ENCODE measurements at regions not wholly inside any gene's neighbourhood (a gene's known extent, or its start where the extent isn't known, plus 50 kb on each side); places are given as distances from the start of the nearest gene placed in this dataset.

DNA sequence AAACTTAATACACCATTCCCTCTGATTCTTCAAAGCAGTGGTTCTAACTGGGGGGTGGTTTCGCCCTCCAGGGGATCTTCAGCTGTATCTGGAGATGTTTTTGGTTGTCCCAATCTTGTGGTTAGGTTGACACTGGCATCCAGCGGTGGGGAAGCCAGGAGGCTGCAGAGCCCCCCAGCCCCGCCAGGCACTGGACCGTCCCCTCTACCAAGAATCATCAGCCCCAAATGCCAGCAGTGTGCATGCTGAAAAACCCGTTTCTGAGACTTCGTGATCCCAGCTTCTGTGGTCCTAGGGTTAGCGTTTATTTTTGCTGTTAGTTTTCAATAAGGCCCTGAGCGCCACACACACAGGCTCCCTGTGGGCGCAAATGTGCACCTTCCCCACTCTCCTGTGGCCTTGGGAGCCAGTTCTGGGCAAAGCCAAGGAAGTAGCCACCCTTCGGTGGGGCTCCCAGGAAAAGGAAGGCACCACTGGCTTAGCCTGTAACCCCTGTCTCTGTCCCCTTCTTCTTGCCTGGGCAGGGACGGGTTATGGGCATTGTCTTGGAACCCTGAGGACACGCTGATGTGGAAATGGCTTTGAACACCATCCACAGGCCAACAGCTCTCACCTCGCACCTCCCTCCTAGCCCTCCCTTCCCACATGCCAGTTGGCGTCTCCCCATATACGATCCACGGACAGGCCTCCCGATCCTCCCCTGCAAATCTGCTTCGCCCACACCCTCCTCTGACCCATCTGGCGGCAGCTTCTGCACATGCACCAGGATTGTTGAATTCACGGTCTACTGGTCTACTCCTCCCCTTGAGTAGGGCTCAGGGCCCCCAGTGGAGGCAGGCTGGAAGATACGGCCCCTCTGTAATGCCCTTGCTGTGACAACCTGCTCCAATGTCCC, 71.4 kb upstream of the CCND1 start:
- no peak overlapping the region for H3K4me2 ChIP-seq (ENCODE audit: insufficient read depth, low read length)
- no peak overlapping the region for H3K4me3 ChIP-seq
- FAIRE-seq: no peak
- ATAC-seq: no peak
- H3K9ac ChIP-seq (ENCODE audit: insufficient read depth in 1 of 2, low read depth in 2 of 2, low read length in 2 of 2): no peak overlapping the region; a peak in 1 of 4 replicates
- CTCF ChIA-PET (ENCODE audit: low intra/inter-chr PET ratio): no interaction called here
- no peak for DNase-seq (ENCODE audit: extremely low read depth in 1 of 4, low spot score in 3 of 4)
- POLR2A ChIA-PET: interaction anchor here (0.7 kb wide), 1 partner anchor 109 kb away, joined by 3 read pairs; no protein-coding TSS in a partner anchor
- H2AFZ ChIP-seq (ENCODE audit: low read depth, low read length): no peak overlapping the region
- no peaks in the 10 kb centered on the region for H4K20me1 ChIP-seq (replicated peaks; ENCODE audit: control insufficient read depth, insufficient read depth, low read length)
- peaks cover 19 to 55% of the 10 kb centered on the region in 2 experiments for H3K27me3 ChIP-seq (ENCODE audit: control insufficient read depth in 2 of 2, insufficient read depth in 2 of 2, low read length in 2 of 2)
- intact Hi-C loops (cut with micrococcal nuclease) (no loop called here), in situ Hi-C loops (cut with MboI) (no loop called here)
- no peaks in the 10 kb centered on the region; the same call in 1 of the 2 replicates for H3K9me3 ChIP-seq (replicated peaks; ENCODE audit: control insufficient read depth, insufficient read depth, low read depth, low read length)
- no peaks in the 10 kb centered on the region for H3K36me3 ChIP-seq (ENCODE audit: control insufficient read depth, insufficient read depth, low read length)
- 2% methylated on average over 17 of the region's 21 CpGs for WGBS (ENCODE audit: insufficient coverage, low coverage, missing lambda C conversion rate)
- no peaks in the 10 kb centered on the region for H3K79me2 ChIP-seq (ENCODE audit: control insufficient read depth, insufficient read depth, low read length)
- no peaks in the 10 kb centered on the region for H3K4me1 ChIP-seq (replicated peaks in 1 of 2; ENCODE audit: control insufficient read depth in 2 of 2, insufficient read depth in 2 of 2, low read length in 2 of 2)
- TF ChIP-seq CBX3 (IDR thresholded peaks at IDR 0.05; ENCODE audit: borderline replicate concordance in 1 of 2, low read length in 2 of 2): no peak
- no peak for TF ChIP-seq ZNF444 (CRISPR knock-in tag; IDR thresholded peaks at IDR 0.05)
- no peak for TF ChIP-seq ZNF133 (CRISPR knock-in tag; IDR thresholded peaks at IDR 0.05)
- TF ChIP-seq ZNF507 (tag; conservative IDR thresholded peaks at IDR 0.05): no peak
- H3K9me1 ChIP-seq (ENCODE audit: control insufficient read depth, insufficient read depth, low read length): no peaks in the 10 kb centered on the region
- BruUV-seq (replicated peaks): no TSS peak
- H3K27ac ChIP-seq (ENCODE audit: extremely low read depth, low read depth, low read length): no peak overlapping the region
